ENCODE measurements at regions not wholly inside any gene's neighbourhood (a gene's known extent, or its start where the extent isn't known, plus 50 kb on each side); places are given as distances from the start of the nearest gene placed in this dataset.

DNA sequence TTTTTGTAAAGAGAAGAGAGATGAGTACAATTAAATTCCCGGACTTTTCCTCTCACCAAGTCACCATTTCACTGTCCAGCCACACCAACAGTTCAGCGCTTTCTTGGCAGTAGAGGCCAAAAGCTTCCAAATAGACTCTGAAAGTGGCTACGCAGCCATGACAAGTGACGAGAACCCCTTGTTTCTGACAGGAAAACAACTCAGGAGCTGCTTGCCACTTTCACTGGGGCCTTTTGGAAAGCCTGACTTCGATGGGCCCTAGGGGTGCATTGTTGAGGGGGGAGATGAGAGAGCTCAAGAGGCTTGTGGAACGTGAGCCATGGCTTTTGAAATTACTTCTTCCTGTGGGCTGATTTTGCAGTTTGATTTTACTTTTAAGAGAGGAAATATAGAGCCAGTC, 422.1 kb upstream of the FAT3 start:
- TF ChIP-seq TAF1 (IDR thresholded peaks at IDR 0.05; ENCODE audit: borderline replicate concordance, insufficient read depth, low read length) (no peak), SIN3A (IDR thresholded peaks at IDR 0.05; ENCODE audit: borderline replicate concordance, insufficient read depth, low read length) (no peak)
- TF ChIP-seq, protein P1, sequence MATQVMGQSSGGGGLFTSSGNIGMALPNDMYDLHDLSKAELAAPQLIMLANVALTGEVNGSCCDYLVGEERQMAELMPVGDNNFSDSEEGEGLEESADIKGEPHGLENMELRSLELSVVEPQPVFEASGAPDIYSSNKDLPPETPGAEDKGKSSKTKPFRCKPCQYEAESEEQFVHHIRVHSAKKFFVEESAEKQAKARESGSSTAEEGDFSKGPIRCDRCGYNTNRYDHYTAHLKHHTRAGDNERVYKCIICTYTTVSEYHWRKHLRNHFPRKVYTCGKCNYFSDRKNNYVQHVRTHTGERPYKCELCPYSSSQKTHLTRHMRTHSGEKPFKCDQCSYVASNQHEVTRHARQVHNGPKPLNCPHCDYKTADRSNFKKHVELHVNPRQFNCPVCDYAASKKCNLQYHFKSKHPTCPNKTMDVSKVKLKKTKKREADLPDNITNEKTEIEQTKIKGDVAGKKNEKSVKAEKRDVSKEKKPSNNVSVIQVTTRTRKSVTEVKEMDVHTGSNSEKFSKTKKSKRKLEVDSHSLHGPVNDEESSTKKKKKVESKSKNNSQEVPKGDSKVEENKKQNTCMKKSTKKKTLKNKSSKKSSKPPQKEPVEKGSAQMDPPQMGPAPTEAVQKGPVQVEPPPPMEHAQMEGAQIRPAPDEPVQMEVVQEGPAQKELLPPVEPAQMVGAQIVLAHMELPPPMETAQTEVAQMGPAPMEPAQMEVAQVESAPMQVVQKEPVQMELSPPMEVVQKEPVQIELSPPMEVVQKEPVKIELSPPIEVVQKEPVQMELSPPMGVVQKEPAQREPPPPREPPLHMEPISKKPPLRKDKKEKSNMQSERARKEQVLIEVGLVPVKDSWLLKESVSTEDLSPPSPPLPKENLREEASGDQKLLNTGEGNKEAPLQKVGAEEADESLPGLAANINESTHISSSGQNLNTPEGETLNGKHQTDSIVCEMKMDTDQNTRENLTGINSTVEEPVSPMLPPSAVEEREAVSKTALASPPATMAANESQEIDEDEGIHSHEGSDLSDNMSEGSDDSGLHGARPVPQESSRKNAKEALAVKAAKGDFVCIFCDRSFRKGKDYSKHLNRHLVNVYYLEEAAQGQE (IDR thresholded peaks at IDR 0.05; ENCODE audit: insufficient read depth in 1 of 2, low read depth in 2 of 2, low read length in 2 of 2), result no peak
